ENCODE measurements at regions not wholly inside any gene's neighbourhood (a gene's known extent, or its start where the extent isn't known, plus 50 kb on each side); places are given as distances from the start of the nearest gene placed in this dataset.
"Not testable (repeated sequence)": the region's sequence is repeated elsewhere in the genome, so short reads cannot be mapped to it uniquely, and the experiment has no call there.

GRCh38 chr1:114263343-114263742 is 109.7 kb upstream of the SYT6 start:
- DNase-seq (ENCODE audit: low read depth) = no peak

- no peak for DNase-seq (ENCODE audit: low read depth)
Measured at GRCh38 chr1:114262337-114262736, 108.7 kb upstream of the SYT6 start.

- no peak for DNase-seq (ENCODE audit: low read depth)
Measured at GRCh38 chr1:114260805-114261484, 107.3 kb upstream of the SYT6 start.

GRCh38 chr1:114259511-114260160 is 106.0 kb upstream of the SYT6 start:
- DNase-seq (ENCODE audit: low read depth) = no peak

GRCh38 chr1:114258633-114259032 is 105.0 kb upstream of the SYT6 start:
- no peak for DNase-seq (ENCODE audit: low read depth)

- no peak for DNase-seq (ENCODE audit: low read depth)
Measured at GRCh38 chr1:114258074-114258473, 104.4 kb upstream of the SYT6 start.

- DNase-seq (ENCODE audit: low read depth) = no peak
Measured at GRCh38 chr1:114257554-114257953, 103.9 kb upstream of the SYT6 start.

GRCh38 chr1:114253900-114254299 is 100.2 kb upstream of the SYT6 start:
- DNase-seq (ENCODE audit: low read depth) = no peak

- no peak for DNase-seq (ENCODE audit: low read depth)
Measured at GRCh38 chr1:114251573-114251939, 97.9 kb upstream of the SYT6 start.

- DNase-seq (ENCODE audit: low read depth) = no peak
Measured at GRCh38 chr1:114250683-114251572, 97.3 kb upstream of the SYT6 start.

GRCh38 chr1:114249691-114250090 is 96.0 kb upstream of the SYT6 start:
- no peak for DNase-seq (ENCODE audit: low read depth)

- no peak for DNase-seq (ENCODE audit: low read depth)
Measured at GRCh38 chr1:114248162-114248561, 94.5 kb upstream of the SYT6 start.

GRCh38 chr1:114242531-114243210 is 89.0 kb upstream of the SYT6 start:
- not testable (repeated sequence) for DNase-seq (ENCODE audit: low read depth)

- DNase-seq (ENCODE audit: low read depth) = no peak
Measured at GRCh38 chr1:114238053-114238452, 84.4 kb upstream of the SYT6 start.

GRCh38 chr1:114236517-114236916 is 82.8 kb upstream of the SYT6 start:
- DNase-seq (ENCODE audit: low read depth) = no peak

GRCh38 chr1:114235960-114236359 is 82.3 kb upstream of the SYT6 start:
- no peak for DNase-seq (ENCODE audit: low read depth)

GRCh38 chr1:114235281-114235680 is 81.6 kb upstream of the SYT6 start:
- DNase-seq (ENCODE audit: low read depth) = no peak

GRCh38 chr1:114234408-114235124 is 80.9 kb upstream of the SYT6 start:
- no peak for DNase-seq (ENCODE audit: low read depth)

GRCh38 chr1:114232691-114233090 is 79.0 kb upstream of the SYT6 start:
- no peak for DNase-seq (ENCODE audit: low read depth)

GRCh38 chr1:114231301-114231700 is 77.6 kb upstream of the SYT6 start:
- no peak for DNase-seq (ENCODE audit: low read depth)

- no peak for DNase-seq (ENCODE audit: low read depth)
Measured at GRCh38 chr1:114229368-114229767, 75.7 kb upstream of the SYT6 start.

GRCh38 chr1:114227059-114227458 is 73.4 kb upstream of the SYT6 start:
- DNase-seq (ENCODE audit: low read depth) = no peak
